Upper lobe of right lung (tissue), 1 donor: ENCODE measurements at regions not wholly inside any gene's neighbourhood (a gene's known extent, or its start where the extent isn't known, plus 50 kb on each side); places are given as distances from the start of the nearest gene placed in this dataset.
A peak's percentile ranks its signal among the peaks of the same experiment; 100 is the strongest.
"Not testable (repeated sequence)": the region's sequence is repeated elsewhere in the genome, so short reads cannot be mapped to it uniquely, and the experiment has no call there.

Experiments
- ATAC-seq: fragments of 200-7000 bp; cut with Tn5 transposase; one replicate; pipeline ENCODE4 v1.9.1; 2020; ENCODE audit warnings: mild to moderate bottlenecking, moderate library complexity
- DNase-seq: peaks from one replicate; pipeline ENCODE4 v3.0.0-alpha.2; 2020
- H3K27ac ChIP-seq: fragments of 200-600 bp; one replicate; pipeline ENCODE4 v1.8.0; 2022
- H3K27me3 ChIP-seq: fragments of 200-600 bp; one replicate; pipeline ENCODE4 v1.8.0; 2022; ENCODE audit warnings: mild to moderate bottlenecking
- H3K36me3 ChIP-seq: fragments of 200-600 bp; one replicate; pipeline ENCODE4 v1.8.0; 2022
- H3K4me1 ChIP-seq: fragments of 200-600 bp; one replicate; pipeline ENCODE4 v1.8.0; 2022
- H3K4me3 ChIP-seq: fragments of 200-600 bp; one replicate; pipeline ENCODE4 v1.8.0; 2022; ENCODE audit warnings: mild to moderate bottlenecking
- H3K9me3 ChIP-seq: fragments of 200-600 bp; one replicate; pipeline ENCODE4 v1.8.0; 2022
- CTCF ChIP-seq: fragments of 200-600 bp; IDR thresholded peaks from one replicate; pipeline ENCODE4 v1.8.0; 2022; ENCODE audit warnings: antibody characterized with exemption
- intact Hi-C: fragments of 100-400 bp; cut with DNase I; formaldehyde crosslinking; loops from one replicate; pipeline ENCODE4 v1.11.0; 2022
- donor health status: DM: no; HTN: yes; CAD: no; lungs with severe emphysema.

DNA sequence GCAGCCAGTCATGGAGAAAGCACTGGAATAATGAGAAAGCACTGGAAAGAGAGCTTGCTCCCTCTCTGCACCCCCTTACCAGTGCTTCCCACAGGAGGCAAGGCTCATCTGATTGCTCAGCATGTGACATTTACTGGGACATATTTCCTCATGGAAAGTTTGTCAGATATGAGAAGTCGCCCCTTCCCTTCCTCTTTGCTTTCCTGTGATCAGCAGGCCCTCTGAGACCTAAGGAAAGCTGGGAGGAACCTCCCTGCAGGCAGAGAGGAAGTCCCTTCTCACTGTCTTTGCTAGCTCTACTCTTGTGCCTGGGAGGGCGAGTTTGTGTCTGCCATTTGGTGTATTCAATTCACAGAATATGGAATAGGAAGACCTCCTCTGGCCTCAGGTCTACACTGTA is 283.8 kb downstream of the ALDH8A1 start:
- DNase-seq (no peak), ATAC-seq (peak; percentile 52)
- H3K4me3 ChIP-seq = no peak overlapping the region
- H3K9me3 ChIP-seq = no peaks in the 10 kb centered on the region
- no peaks in the 10 kb centered on the region for H3K36me3 ChIP-seq
- intact Hi-C loops = no loop called here
- no peaks in the 10 kb centered on the region for H3K4me1 ChIP-seq
- no peak for TF ChIP-seq CTCF
- H3K27ac ChIP-seq = no peak overlapping the region
- no peaks in the 10 kb centered on the region for H3K27me3 ChIP-seq

- H3K4me3 ChIP-seq = no peak overlapping the region
- H3K4me1 ChIP-seq = no peaks in the 10 kb centered on the region
- no peaks in the 10 kb centered on the region for H3K27me3 ChIP-seq
- H3K36me3 ChIP-seq = no peaks in the 10 kb centered on the region
- H3K27ac ChIP-seq = no peak overlapping the region
- DNase-seq (no peak), ATAC-seq (no peak)
- no peaks in the 10 kb centered on the region for H3K9me3 ChIP-seq
- intact Hi-C loops = no loop called here
- TF ChIP-seq CTCF = no peak
Measured at GRCh38 chr6:134665029-134665723, 284.7 kb downstream of the ALDH8A1 start.

GRCh38 chr6:134663800-134664535 is 285.9 kb downstream of the ALDH8A1 start:
- TF ChIP-seq CTCF = no peak
- Histone ChIP-seq H3K9me3 (no peaks in the 10 kb centered on the region), H3K27ac (no peak overlapping the region), H3K36me3 (no peaks in the 10 kb centered on the region), H3K27me3 (no peaks in the 10 kb centered on the region), H3K4me1 (no peaks in the 10 kb centered on the region), H3K4me3 (no peak overlapping the region)
- ATAC-seq (no peak), DNase-seq (no peak)
- intact Hi-C loops = no loop called here

- no peak overlapping the region for H3K27ac ChIP-seq
- H3K36me3 ChIP-seq = no peaks in the 10 kb centered on the region
- H3K9me3 ChIP-seq = no peaks in the 10 kb centered on the region
- intact Hi-C loops = no loop called here
- no peak overlapping the region for H3K4me3 ChIP-seq
- DNase-seq (no peak), ATAC-seq (no peak)
- no peaks in the 10 kb centered on the region for H3K4me1 ChIP-seq
- no peaks in the 10 kb centered on the region for H3K27me3 ChIP-seq
- TF ChIP-seq CTCF = no peak
Measured at GRCh38 chr6:134663356-134663755, 286.5 kb downstream of the ALDH8A1 start.

DNA sequence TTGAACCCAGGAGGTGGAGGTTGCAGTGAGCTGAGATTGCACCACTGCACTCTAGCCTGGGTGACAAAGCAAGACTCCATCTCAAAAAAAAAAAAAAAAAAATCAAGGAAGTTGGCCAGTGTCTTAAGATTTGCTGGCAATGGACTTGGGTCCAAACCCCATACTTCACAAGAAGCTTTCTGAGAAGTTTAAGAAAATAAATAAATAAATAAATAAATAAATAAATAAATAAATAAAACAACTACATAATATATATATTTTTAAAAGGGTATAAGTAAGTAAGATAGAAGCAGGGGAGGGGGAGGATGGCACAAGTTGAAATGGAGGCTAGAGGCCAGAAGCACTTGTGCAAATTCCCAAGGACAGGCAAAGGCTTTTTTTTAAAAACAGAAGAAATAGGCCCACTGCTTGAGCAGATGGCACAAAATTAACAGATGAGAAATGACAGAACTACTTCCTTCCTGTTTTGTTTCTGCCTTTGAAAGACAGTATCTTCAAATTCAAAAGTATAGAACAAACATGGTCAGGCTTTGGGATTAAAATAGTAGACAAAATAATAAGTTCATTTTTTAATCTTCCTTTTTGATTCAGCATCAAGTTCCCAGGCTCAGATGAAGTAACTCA is 287.7 kb downstream of the ALDH8A1 start:
- Histone ChIP-seq H3K4me3 (no peak overlapping the region), H3K9me3 (no peaks in the 10 kb centered on the region), H3K36me3 (no peaks in the 10 kb centered on the region), H3K27ac (no peak overlapping the region), H3K27me3 (no peaks in the 10 kb centered on the region), H3K4me1 (no peaks in the 10 kb centered on the region)
- intact Hi-C loops = no loop called here
- no peak for DNase-seq
- TF ChIP-seq CTCF = no peak
- no peak for ATAC-seq

GRCh38 chr6:134659885-134660284 is 290.0 kb downstream of the ALDH8A1 start:
- H3K4me1 ChIP-seq, DNase-seq, H3K9me3 ChIP-seq, H3K4me3 ChIP-seq, intact Hi-C loops, H3K27ac ChIP-seq, H3K36me3 ChIP-seq, H3K27me3 ChIP-seq, ATAC-seq: not testable (repeated sequence)
